ENCODE measurements at regions not wholly inside any gene's neighbourhood (a gene's known extent, or its start where the extent isn't known, plus 50 kb on each side); places are given as distances from the start of the nearest gene placed in this dataset.

GRCh38 chr13:87244256-87244890, 426.8 kb upstream of the SLITRK5 start:
- no peak for TF ChIP-seq CTCF (IDR thresholded peaks at IDR 0.05)
- TF ChIP-seq POLR2A (IDR thresholded peaks at IDR 0.05), result no peak
- no peak for TF ChIP-seq POLR2AphosphoS5 (IDR thresholded peaks at IDR 0.05)

Data from stomach (tissue), 4 donors.